Trophoblast cell (in vitro differentiated cells and primary cell): ENCODE measurements at regions not wholly inside any gene's neighbourhood (a gene's known extent, or its start where the extent isn't known, plus 50 kb on each side); places are given as distances from the start of the nearest gene placed in this dataset.
A peak's percentile ranks its signal among the peaks of the same experiment; 100 is the strongest.

ENCODE experiments used
- DNase-seq, 2 donors: peaks; one replicate each; pipeline ENCODE4 v3.0.0-alpha.2; 2016
- H2AFZ ChIP-seq: 2 replicates; pipeline ENCODE4 v1.6.1; 2013; ENCODE audit warnings: low read length, moderate library complexity, mild to moderate bottlenecking; ENCODE audit not compliant: insufficient read depth, poor library complexity
- H2AK5ac ChIP-seq: 2 replicates; pipeline ENCODE4 v1.6.1; 2013; ENCODE audit warnings: mild to moderate bottlenecking, low read length
- H2BK120ac ChIP-seq: 2 replicates; pipeline ENCODE4 v1.6.1; 2013; ENCODE audit warnings: low read length, mild to moderate bottlenecking, moderate library complexity; ENCODE audit not compliant: insufficient read depth, poor library complexity
- H2BK12ac ChIP-seq: 2 replicates; pipeline ENCODE4 v1.6.1; 2013; ENCODE audit warnings: mild to moderate bottlenecking, low read length, moderate library complexity
- H2BK5ac ChIP-seq: 2 replicates; pipeline ENCODE4 v1.6.1; 2013; ENCODE audit warnings: low read length, low read depth, moderate library complexity, mild to moderate bottlenecking; ENCODE audit not compliant: poor library complexity
- H3K14ac ChIP-seq: 2 replicates; pipeline ENCODE4 v1.6.1; 2013; ENCODE audit warnings: mild to moderate bottlenecking, low read length
- H3K18ac ChIP-seq: 2 replicates; pipeline ENCODE4 v1.6.1; 2013; ENCODE audit warnings: mild to moderate bottlenecking, low read length
- H3K23ac ChIP-seq: 2 replicates; pipeline ENCODE4 v1.6.1; 2013; ENCODE audit warnings: low read length
- H3K27ac ChIP-seq: 2 replicates; pipeline ENCODE4 v1.5.1; 2013; ENCODE audit warnings: low read depth, mild to moderate bottlenecking, inconsistent platforms, low read length, moderate library complexity
- H3K27me3 ChIP-seq: 2 replicates; pipeline ENCODE4 v1.6.1; 2013; ENCODE audit warnings: inconsistent platforms, mild to moderate bottlenecking, low read length, moderate library complexity; ENCODE audit not compliant: insufficient read depth
- H3K36me3 ChIP-seq, 2 experiments: 1 replicate in 1 of 2; 2 replicates in 1 of 2; pipeline ENCODE4 v1.6.1; 2013; ENCODE audit warnings: low read length in 2 of 2, mild to moderate bottlenecking in 2 of 2, moderate library complexity in 1 of 2; ENCODE audit not compliant: insufficient read depth in 2 of 2, control insufficient read depth in 1 of 2
- H3K4ac ChIP-seq: 2 replicates; pipeline ENCODE4 v1.6.1; 2013; ENCODE audit warnings: low read depth, mild to moderate bottlenecking, low read length, moderate library complexity
- H3K4me1 ChIP-seq, 2 experiments: 1 replicate in 1 of 2; 2 replicates in 1 of 2; pipeline ENCODE4 v1.6.1; 2013; ENCODE audit warnings: low read length in 2 of 2, mild to moderate bottlenecking in 2 of 2, moderate library complexity in 1 of 2; ENCODE audit not compliant: insufficient read depth in 2 of 2, control insufficient read depth in 1 of 2
- H3K4me2 ChIP-seq: 2 replicates; pipeline ENCODE4 v1.6.1; 2013; ENCODE audit warnings: inconsistent platforms, mild to moderate bottlenecking, low read length, moderate library complexity
- H3K4me3 ChIP-seq: 2 replicates; pipeline ENCODE4 v1.5.1; 2013; ENCODE audit warnings: mild to moderate bottlenecking, low read depth, low read length, inconsistent platforms
- H3K79me1 ChIP-seq: one replicate; pipeline ENCODE4 v1.6.1; 2013; ENCODE audit warnings: low read length
- H3K79me2 ChIP-seq: 2 replicates; pipeline ENCODE4 v1.6.1; 2013; ENCODE audit warnings: low read length, mild to moderate bottlenecking; ENCODE audit not compliant: control insufficient read depth, insufficient read depth, poor library complexity
- H3K9ac ChIP-seq: 2 replicates; pipeline ENCODE4 v1.6.1; 2013; ENCODE audit warnings: mild to moderate bottlenecking, low read length
- H3K9me3 ChIP-seq: 2 replicates; pipeline ENCODE4 v1.6.1; 2013; ENCODE audit warnings: low read depth, mild to moderate bottlenecking, control low read depth, inconsistent platforms, low read length; ENCODE audit not compliant: insufficient read depth
- H4K12ac ChIP-seq: 2 replicates; pipeline ENCODE4 v1.6.1; 2013; ENCODE audit warnings: low read depth, mild to moderate bottlenecking, low read length, moderate library complexity
- H4K8ac ChIP-seq: 2 replicates; pipeline ENCODE4 v1.6.1; 2013; ENCODE audit warnings: low read depth, mild to moderate bottlenecking, low read length, moderate library complexity
- H4K91ac ChIP-seq: one replicate; pipeline ENCODE4 v1.6.1; 2013; ENCODE audit warnings: low read depth, mild to moderate bottlenecking, low read length, moderate library complexity
- WGBS: extraction: QIAGEN DNeasy Blood & Tissue Kit; methylation state at CpG from one replicate; pipeline ENCODE4 v1.1.7; 2013; ENCODE audit warnings: missing lambda C conversion rate; ENCODE audit not compliant: insufficient read length, insufficient coverage; ENCODE audit errors: extremely low coverage; 5-methylcytosine and 5-hydroxymethylcytosine counted together

- Histone ChIP-seq H3K27ac (no peak overlapping the region), H3K9me3 (no peaks in the 10 kb centered on the region), H3K79me1 (no peaks in the 10 kb centered on the region), H3K18ac (no peak overlapping the region), H4K12ac (no peak overlapping the region), H3K4ac (no peak overlapping the region), H3K9ac (no peak overlapping the region), H2BK5ac (peak overlapping the region; percentile 37), H3K4me2 (no peak overlapping the region), H3K23ac (no peak overlapping the region), H3K4me3 (no peak overlapping the region), H3K27me3 (no peaks in the 10 kb centered on the region), H3K36me3 (no peaks in the 10 kb centered on the region), H3K14ac (no peak overlapping the region), H2BK120ac (no peak overlapping the region), H4K8ac (no peak overlapping the region), H4K91ac (no peak overlapping the region), H2AK5ac (no peak overlapping the region), H2AFZ (no peak overlapping the region), H3K4me1 (peaks cover 0 to 5% of the 10 kb centered on the region in 2 experiments), H3K79me2 (no peaks in the 10 kb centered on the region), H2BK12ac (peak overlapping the region; percentile 47)
- no CpG with 5 or more reads among the region's 2 CpGs for WGBS
- DNase-seq, result no peak
Measured at GRCh38 chr22:34943830-34944229, 122.1 kb upstream of the ISX start.

- H3K9ac ChIP-seq, result no peak overlapping the region
- no peak overlapping the region for H3K18ac ChIP-seq
- H3K14ac ChIP-seq, result no peak overlapping the region
- no peak overlapping the region for H2BK5ac ChIP-seq
- H2BK120ac ChIP-seq, result peak overlapping the region; percentile 1
- H2AFZ ChIP-seq, result no peak overlapping the region
- no peak overlapping the region for H4K12ac ChIP-seq
- no peak overlapping the region for H2AK5ac ChIP-seq
- H3K79me2 ChIP-seq, result peaks cover 2% of the 10 kb centered on the region
- no peak overlapping the region for H3K4me2 ChIP-seq
- no peak overlapping the region for H3K4me3 ChIP-seq
- peaks cover 12% of the 10 kb centered on the region for H3K79me1 ChIP-seq
- H3K9me3 ChIP-seq, result no peaks in the 10 kb centered on the region
- H3K27ac ChIP-seq, result no peak overlapping the region
- no peaks in the 10 kb centered on the region for H3K27me3 ChIP-seq
- H2BK12ac ChIP-seq, result no peak overlapping the region
- peak overlapping the region; percentile 16 for H4K91ac ChIP-seq
- H3K4ac ChIP-seq, result no peak overlapping the region
- no peaks in the 10 kb centered on the region for H3K36me3 ChIP-seq
- no peak overlapping the region for H4K8ac ChIP-seq
- no peak overlapping the region for H3K23ac ChIP-seq
- WGBS, result no CpG with 5 or more reads among the region's 5 CpGs
- H3K4me1 ChIP-seq, result peaks cover 4 to 15% of the 10 kb centered on the region in 2 experiments
- peak in 1 of 2 donors; percentile 5 for DNase-seq
Measured at GRCh38 chr22:34946339-34946985, 119.5 kb upstream of the ISX start.

DNA sequence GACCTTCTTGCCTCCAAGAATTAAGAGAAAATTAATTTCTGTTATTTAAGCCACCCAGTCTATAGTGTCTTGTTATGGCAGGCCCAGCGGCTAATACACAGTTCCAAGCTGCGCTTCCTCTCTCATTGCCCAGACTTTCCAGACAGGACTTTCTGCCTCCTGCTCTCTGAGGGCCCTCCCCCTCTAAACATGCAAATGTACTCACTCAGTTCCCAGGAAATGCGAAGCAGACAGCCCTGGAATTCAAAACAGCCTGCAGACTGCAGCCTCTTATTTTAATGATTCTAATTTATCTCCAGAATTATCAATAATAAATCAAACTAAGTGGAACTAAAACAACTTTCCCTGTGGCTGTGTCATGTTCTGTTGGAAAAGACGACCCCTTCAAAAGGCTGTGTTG, 115.5 kb upstream of the ISX start:
- Histone ChIP-seq H2BK12ac (peak overlapping the region; percentile 96), H3K9me3 (no peaks in the 10 kb centered on the region), H2BK120ac (peak overlapping the region; percentile 83), H4K12ac (no peak overlapping the region), H3K27ac (peak overlapping the region; percentile 79), H3K79me2 (peaks cover 2% of the 10 kb centered on the region), H3K27me3 (no peaks in the 10 kb centered on the region), H3K9ac (no peak overlapping the region), H3K23ac (no peak overlapping the region), H4K91ac (peak overlapping the region; percentile 79), H3K14ac (peak overlapping the region; percentile 64), H3K4me3 (no peak overlapping the region), H3K36me3 (no peaks in the 10 kb centered on the region), H3K4me2 (peak overlapping the region; percentile 17), H4K8ac (peak overlapping the region; percentile 51), H2AK5ac (no peak overlapping the region), H3K4ac (no peak overlapping the region), H2AFZ (no peak overlapping the region), H3K4me1 (peaks cover 4 to 15% of the 10 kb centered on the region in 2 experiments), H3K79me1 (peaks cover 12% of the 10 kb centered on the region), H3K18ac (peak overlapping the region; percentile 6), H2BK5ac (peak overlapping the region; percentile 18)
- no peak for DNase-seq
- WGBS, result no CpG with 5 or more reads among the region's 4 CpGs

GRCh38 chr22:34951212-34951611, 114.7 kb upstream of the ISX start:
- Histone ChIP-seq H3K4me2 (no peak overlapping the region), H3K18ac (peak overlapping the region; percentile 6), H3K4me1 (peaks cover 4 to 15% of the 10 kb centered on the region in 2 experiments), H2AK5ac (no peak overlapping the region), H3K23ac (no peak overlapping the region), H4K8ac (no peak overlapping the region), H2BK120ac (peak overlapping the region; percentile 83), H2BK12ac (peak overlapping the region; percentile 96), H4K12ac (no peak overlapping the region), H3K4ac (peak overlapping the region; percentile 15), H3K14ac (peak overlapping the region; percentile 46), H3K4me3 (no peak overlapping the region), H2AFZ (no peak overlapping the region), H4K91ac (peak overlapping the region; percentile 79), H3K79me2 (peaks cover 2% of the 10 kb centered on the region), H3K9ac (no peak overlapping the region), H3K27ac (no peak overlapping the region), H3K27me3 (no peaks in the 10 kb centered on the region), H3K9me3 (no peaks in the 10 kb centered on the region), H3K79me1 (peaks cover 12% of the 10 kb centered on the region), H2BK5ac (peak overlapping the region; percentile 18), H3K36me3 (no peaks in the 10 kb centered on the region)
- WGBS, result no CpG with 5 or more reads among the region's 3 CpGs
- no peak for DNase-seq
